ENCODE measurements at regions not wholly inside any gene's neighbourhood (a gene's known extent, or its start where the extent isn't known, plus 50 kb on each side); places are given as distances from the start of the nearest gene placed in this dataset.
"Not testable (repeated sequence)": the region's sequence is repeated elsewhere in the genome, so short reads cannot be mapped to it uniquely, and the experiment has no call there.

- no peak for DNase-seq
These were observed 107.7 kb downstream of the RAP2B start for GRCh38 chr3:153269730-153270129.

- no peak for DNase-seq
These were observed 111.2 kb downstream of the RAP2B start for GRCh38 chr3:153273217-153273616.

- no peak for DNase-seq
These were observed 111.9 kb downstream of the RAP2B start for GRCh38 chr3:153273767-153274435.

GRCh38 chr3:153274561-153274960 is 112.5 kb downstream of the RAP2B start:
- no peak for DNase-seq

- DNase-seq, result no peak
These were observed 113.5 kb downstream of the RAP2B start for GRCh38 chr3:153275514-153275913.

- no peak for DNase-seq
These were observed 115.0 kb downstream of the RAP2B start for GRCh38 chr3:153277029-153277428.

- not testable (repeated sequence) for DNase-seq
These were observed 119.4 kb downstream of the RAP2B start for GRCh38 chr3:153281236-153281997.

- DNase-seq, result no peak
These were observed 120.3 kb downstream of the RAP2B start for GRCh38 chr3:153282355-153282754.

- DNase-seq, result peak; percentile 40
These were observed 122.4 kb downstream of the RAP2B start for GRCh38 chr3:153284282-153284938.

GRCh38 chr3:153285194-153285641 is 123.2 kb downstream of the RAP2B start:
- DNase-seq, result no peak

GRCh38 chr3:153285982-153286381 is 124.0 kb downstream of the RAP2B start:
- DNase-seq, result no peak

GRCh38 chr3:153287017-153287416 is 125.0 kb downstream of the RAP2B start:
- DNase-seq, result no peak

GRCh38 chr3:153289334-153289808 is 127.3 kb downstream of the RAP2B start:
- no peak for DNase-seq

GRCh38 chr3:153290268-153291015 is 128.4 kb downstream of the RAP2B start:
- no peak for DNase-seq

GRCh38 chr3:153291059-153291685 is 129.1 kb downstream of the RAP2B start:
- DNase-seq, result no peak

- DNase-seq, result no peak
These were observed 131.2 kb downstream of the RAP2B start for GRCh38 chr3:153293265-153293664.

GRCh38 chr3:153295901-153296300 is 133.9 kb downstream of the RAP2B start:
- DNase-seq, result no peak

GRCh38 chr3:153305189-153305588 is 143.2 kb downstream of the RAP2B start:
- no peak for DNase-seq

- no peak for DNase-seq
These were observed 149.5 kb downstream of the RAP2B start for GRCh38 chr3:153311541-153311940.

GRCh38 chr3:153313302-153313965 is 151.4 kb downstream of the RAP2B start:
- no peak for DNase-seq

- no peak for DNase-seq
These were observed 152.0 kb downstream of the RAP2B start for GRCh38 chr3:153314038-153314437.

GRCh38 chr3:153315781-153316180 is 153.8 kb downstream of the RAP2B start:
- no peak for DNase-seq
